Activated T-helper 9 cell treated with anti-CD3 and anti-CD28 coated beads, Interleukin-2, amount 50 U/mL, for 16 hours (primary cell): ENCODE measurements at regions not wholly inside any gene's neighbourhood (a gene's known extent, or its start where the extent isn't known, plus 50 kb on each side); places are given as distances from the start of the nearest gene placed in this dataset.

Experiments used
- DNase-seq: peaks from one replicate; pipeline ENCODE4 v3.0.0-alpha.2; 2020; ENCODE audit warnings: low read depth

GRCh38 chr11:116413301-116414242, 359.2 kb downstream of the BUD13 start:
- no peak for DNase-seq

DNA sequence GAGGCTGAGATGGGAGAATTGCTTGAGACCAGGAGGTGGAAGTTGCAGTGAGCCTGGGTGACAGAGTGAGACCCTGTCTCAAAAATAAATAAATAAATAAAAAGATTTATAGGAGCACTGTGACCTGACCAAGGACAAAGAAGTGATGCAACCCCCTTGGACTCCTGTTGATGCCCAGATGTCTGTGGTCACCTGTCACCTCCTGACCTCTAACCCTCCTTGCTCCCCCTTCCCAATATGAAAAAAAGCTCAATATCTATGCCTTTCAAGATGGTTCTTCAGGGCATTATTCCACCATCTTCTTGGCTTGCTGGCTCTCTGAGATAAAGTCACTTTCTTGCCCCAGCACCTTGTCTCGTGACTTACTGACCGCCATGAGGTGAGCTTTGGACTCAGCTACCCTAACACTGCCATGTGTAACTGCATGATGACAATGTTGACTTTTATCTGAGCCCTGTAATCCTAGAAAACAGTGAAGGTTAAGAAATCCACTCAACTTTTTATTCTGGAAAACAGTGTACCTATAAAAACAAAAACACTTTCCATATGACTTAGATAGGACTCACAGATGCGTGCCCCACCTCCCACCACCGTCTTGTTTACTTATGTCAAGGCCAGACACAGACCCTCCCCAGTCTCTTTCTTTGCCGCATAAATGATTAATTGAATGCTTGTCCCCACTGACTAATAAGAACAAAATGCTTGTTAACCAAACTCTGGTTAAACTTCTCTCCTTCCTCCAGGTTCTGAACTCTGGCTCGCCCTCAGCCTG, 360.5 kb downstream of the BUD13 start:
- DNase-seq = no peak

GRCh38 chr11:116409238-116409637, 363.5 kb downstream of the BUD13 start:
- DNase-seq = no peak

GRCh38 chr11:116406042-116406441, 366.7 kb downstream of the BUD13 start:
- no peak for DNase-seq

DNA sequence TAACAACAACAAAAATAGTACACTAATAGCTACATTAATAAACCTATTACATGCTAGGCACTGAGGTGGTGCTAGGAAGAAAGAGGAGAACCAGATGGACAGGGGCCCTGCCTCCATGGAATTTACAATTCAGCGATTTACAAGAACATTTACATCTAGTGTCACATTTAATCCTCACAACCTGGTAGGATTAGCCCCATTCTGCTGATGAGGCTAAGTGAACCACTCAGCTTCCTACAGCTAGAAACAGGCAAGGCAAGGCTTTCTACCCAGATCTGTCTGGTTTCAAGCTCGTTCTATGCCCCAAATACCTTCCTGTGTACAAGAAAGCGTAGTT, 368.4 kb downstream of the BUD13 start:
- DNase-seq = no peak

DNA sequence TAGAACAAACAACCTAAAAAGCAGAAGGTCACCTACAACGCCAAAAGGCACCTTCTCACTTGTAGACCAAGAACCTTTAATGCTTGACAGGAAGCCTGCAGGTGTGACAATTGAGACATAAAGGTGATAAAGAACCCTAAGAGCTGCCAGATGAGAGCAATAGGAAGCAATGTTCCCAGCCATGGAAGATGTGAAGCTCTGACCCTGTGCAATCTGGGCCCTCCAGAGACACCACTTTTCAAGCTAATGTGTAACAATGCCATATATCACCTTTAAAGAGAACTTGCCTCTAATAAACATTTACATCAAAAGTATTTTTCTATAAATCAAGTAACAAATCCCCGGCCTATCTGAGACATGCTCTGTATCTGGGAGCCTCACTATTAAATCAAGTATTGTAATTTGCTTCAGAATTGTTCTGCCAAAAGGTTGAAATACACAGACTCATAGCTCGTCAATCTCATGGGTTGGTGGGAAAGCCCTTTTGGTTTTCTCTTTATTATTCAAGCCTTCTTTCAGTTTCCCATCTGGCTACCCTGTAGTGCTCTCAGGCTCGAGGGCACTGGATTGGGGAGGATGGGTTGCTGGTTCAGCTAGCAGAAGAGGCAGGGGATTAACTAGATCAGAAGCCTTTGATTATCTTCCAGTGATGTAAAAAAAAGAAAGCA, 368.9 kb downstream of the BUD13 start:
- no peak for DNase-seq

DNA sequence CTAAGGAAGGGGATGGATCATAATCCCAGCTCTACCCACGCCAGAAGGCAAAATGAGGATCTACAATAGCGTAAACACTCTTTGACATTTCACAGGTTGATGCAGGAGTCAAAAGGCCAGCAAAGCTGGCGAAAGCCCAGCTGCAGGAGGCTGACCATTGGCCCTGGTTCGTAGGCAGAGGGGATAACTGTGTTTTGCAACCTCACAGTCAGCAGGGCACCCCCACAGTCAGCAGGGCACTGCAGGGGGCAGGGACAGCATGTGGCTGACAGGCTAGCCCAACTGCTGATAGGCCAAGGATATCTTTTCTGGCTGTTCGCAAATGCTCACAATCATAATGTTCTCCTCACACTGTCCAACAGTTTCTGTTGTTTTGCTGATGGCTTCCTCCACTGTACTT, 372.7 kb downstream of the BUD13 start:
- no peak for DNase-seq

DNA sequence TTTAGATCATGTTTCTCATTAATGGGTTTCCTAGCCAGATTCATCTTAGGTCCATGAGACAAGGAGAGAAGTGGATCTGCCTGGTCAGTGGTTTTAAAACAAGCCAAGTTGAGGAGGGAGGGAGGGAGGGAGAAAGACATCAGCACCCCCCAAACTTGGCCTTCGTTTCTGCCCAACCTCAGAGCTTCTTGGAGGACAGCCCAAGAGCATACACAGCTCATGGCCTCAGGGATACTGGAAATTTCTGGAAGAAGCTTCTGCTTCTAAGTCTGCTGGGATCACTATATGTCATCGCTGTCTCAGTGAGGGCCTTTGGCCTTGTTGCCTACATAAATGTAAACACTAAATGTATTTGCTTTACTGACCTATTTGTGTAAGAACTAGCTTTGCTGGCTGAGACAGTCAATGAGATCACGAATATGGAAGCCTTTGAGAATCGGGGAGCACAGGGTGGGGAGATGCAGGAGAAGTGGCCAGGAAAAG, 375.1 kb downstream of the BUD13 start:
- DNase-seq = no peak

GRCh38 chr11:116396331-116396730, 376.5 kb downstream of the BUD13 start:
- DNase-seq = no peak

DNA sequence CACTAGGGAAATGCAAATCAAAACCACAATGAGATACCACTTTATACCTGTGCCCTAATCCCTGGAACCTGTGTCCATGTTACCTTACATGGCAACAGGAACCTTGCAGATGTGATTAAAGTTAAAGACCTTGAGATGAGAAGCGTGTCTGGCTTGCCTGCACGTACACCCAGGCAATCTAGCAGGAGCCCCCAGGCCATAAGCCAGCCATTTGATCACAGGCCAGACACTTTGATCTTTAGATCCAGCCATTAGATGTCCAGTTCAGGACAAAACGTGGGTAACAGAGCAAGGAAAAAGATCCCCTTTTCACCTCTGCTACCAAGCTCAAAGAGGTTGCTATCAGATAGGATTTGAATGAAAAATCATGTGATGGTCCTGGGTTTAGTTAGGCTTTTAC, 378.8 kb downstream of the BUD13 start:
- no peak for DNase-seq

- no peak for DNase-seq
Observed at GRCh38 chr11:116390963-116391362, 381.8 kb downstream of the BUD13 start.

- no peak for DNase-seq
Observed at GRCh38 chr11:116388146-116388545, 384.6 kb downstream of the BUD13 start.

GRCh38 chr11:116387641-116388040, 385.1 kb downstream of the BUD13 start:
- no peak for DNase-seq

DNA sequence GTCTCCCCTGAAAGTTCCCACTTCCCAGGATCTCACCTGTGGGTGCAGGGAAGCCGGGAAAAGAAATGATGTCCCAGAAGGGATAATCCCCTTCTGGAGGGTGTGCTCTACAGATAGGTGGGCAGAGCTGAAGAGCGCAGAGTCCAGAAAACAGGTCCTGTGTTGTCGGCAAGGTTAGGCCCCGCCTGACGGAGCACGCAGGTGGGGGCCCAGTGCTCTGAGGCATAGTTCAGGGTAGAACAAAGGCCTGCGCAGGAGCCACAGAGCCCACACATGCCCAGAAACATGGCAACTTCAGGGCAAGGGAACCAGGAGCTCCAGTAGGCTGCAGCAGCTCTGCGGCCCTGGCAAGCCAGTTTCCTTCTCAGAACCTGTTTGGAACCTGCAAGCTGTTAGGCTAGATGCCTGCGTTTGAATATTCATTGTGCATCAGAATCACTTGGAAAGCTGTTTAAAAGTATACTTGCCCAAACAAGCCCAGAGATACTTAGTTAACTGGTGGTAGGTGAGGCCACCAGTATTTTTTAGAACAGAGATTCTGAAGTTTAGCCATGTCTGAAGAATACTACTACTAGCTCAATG, 386.6 kb downstream of the BUD13 start:
- no peak for DNase-seq

- no peak for DNase-seq
Observed at GRCh38 chr11:116384876-116385275, 387.9 kb downstream of the BUD13 start.

DNA sequence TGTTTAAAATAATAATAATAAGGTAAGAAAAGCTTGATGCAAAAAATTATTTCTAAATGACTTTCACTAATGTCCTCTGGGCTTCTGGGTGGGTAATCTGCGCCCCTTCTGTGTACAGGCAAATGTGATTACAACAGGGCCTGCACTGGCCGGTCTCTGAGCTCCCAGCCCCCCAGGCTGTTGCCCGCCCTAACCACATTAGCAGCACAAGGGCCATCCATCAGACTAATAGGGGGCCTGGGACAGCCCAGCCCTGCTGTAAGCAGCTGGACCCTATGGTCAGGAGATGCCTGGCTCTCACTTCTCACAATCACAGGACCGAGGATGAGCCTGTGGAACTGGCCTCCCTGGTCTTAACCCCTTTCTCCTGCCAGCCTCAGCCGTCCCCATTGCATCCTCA, 388.4 kb downstream of the BUD13 start:
- DNase-seq = no peak

DNA sequence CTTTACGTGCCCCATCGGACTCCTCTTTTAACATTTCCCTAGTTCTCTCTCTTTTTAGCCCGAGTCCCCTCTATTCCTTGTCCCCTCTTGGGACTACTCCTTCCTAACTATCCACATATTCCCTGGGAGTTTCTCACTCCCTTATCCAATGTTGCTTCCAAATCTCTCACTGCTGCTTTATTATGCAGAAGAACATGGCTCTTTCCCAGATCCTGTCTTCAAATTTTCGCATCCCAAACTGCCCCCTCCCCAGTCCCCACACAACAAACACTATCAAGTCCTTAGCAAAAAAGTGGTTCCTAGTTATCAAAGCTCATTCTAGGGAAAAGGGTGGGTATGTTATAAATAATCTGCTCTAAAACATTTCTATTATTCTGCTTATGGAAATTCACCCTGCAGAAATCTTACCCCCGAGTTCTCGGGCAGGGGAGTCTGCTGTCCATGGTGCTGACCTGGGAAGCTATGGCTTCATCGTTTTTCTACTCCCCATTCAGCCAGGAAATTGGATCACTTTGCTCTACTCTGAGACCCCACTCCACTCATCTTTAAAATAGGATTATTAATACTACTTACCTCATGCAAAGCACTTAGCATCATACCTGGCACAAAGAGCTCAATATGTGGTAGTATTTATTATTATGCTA, 393.5 kb downstream of the BUD13 start:
- no peak for DNase-seq

DNA sequence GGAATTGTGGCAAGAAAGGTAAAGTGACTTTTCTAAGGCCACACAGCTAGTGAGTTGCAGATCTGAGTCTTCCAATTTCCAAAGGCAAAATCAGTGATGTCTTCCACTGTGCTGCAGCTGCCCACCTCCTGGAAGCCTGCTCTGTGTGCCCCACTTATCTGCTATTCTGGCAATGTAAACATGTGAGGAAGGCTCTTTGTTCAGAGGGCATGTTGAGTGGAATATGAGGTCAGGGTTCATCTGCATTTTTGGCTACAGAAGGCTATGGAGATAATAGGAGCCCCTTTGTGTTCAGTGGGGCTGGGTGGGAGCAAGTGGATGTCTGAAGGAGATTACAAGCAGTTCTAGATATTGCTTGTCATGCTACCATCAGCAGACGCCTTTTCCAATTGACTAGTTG, 396.2 kb downstream of the BUD13 start:
- DNase-seq = no peak

DNA sequence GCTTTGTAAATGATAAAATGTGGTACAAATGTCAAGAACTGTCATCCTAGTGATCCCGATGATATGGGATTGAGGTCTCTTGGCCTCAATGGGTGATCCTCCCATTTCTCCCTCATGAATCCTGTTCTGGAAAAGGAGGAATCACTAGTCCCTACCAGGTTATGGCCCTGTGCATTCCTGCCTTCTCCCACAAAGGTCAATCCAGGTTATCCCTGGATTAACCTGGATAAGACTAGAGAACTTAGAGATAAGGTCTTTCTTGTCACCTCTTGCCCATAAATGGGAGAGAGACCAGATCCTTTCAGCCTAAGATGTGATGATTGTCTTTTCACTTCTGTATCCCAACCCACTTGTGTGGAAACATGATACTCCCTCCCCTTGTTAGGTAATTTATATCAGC, 396.7 kb downstream of the BUD13 start:
- no peak for DNase-seq

DNA sequence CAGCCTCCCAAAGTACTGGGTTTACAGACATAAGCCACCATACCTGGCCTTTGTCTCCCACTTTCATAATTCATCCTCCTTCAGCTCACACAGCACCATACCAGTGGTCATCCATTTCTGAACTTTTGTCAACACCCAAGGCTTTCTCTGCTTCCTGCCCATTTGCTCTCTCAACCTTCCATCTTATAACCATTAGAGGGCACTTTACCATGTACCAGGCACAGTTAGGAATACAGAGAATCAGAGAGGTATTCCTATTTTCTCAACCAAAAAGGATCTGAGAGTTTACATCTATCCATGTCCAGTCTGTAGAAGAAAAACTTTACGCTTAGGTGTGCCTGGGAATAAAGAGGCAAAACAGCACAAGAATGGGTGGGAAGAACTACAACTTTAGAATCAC, 397.6 kb downstream of the BUD13 start:
- no peak for DNase-seq

- DNase-seq = no peak
Observed at GRCh38 chr11:116374085-116374484, 398.7 kb downstream of the BUD13 start.
